ENCODE measurements at regions not wholly inside any gene's neighbourhood (a gene's known extent, or its start where the extent isn't known, plus 50 kb on each side); places are given as distances from the start of the nearest gene placed in this dataset.

DNA sequence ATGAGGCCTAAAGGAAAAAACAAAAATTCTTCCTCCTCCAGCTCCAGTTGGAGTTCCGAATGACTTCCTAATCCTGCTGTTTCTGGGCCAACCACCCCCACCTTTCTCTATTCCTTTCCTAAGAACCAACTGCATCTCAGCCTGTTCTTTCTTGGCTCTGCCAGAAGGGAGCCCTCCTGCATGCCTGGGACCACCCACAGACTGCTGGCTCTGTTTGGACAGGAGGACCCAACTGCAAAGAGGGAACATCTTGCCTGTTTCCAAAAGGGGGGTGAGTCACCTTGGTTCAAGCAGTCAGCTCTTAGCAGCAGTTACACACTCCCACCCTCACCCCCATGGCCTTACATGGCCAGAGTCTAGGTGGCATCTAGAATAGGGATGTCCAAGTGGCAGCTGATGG, 116.0 kb upstream of the PRICKLE2 start:
- TF ChIP-seq CTCF (IDR thresholded peaks at IDR 0.05; ENCODE audit: low read depth, low read length, poor library complexity, severe bottlenecking) (no peak), EZH2phosphoT487 (IDR thresholded peaks at IDR 0.05; ENCODE audit: borderline replicate concordance, low read length) (no peak)
